ENCODE measurements at regions not wholly inside any gene's neighbourhood (a gene's known extent, or its start where the extent isn't known, plus 50 kb on each side); places are given as distances from the start of the nearest gene placed in this dataset.
"Not testable (repeated sequence)": the region's sequence is repeated elsewhere in the genome, so short reads cannot be mapped to it uniquely, and the experiment has no call there.

GRCh38 chr7:153217032-153217431 lies 457.5 kb downstream of the ACTR3B start:
- DNase-seq (ENCODE audit: low spot score), result no peak

GRCh38 chr7:153224890-153225289 lies 465.3 kb downstream of the ACTR3B start:
- no peak for DNase-seq (ENCODE audit: low spot score)

GRCh38 chr7:153245136-153245535 lies 485.6 kb downstream of the ACTR3B start:
- DNase-seq (ENCODE audit: low spot score), result not testable (repeated sequence)

GRCh38 chr7:153245809-153246208 lies 486.3 kb downstream of the ACTR3B start:
- DNase-seq (ENCODE audit: low spot score), result no peak

GRCh38 chr7:153247926-153248325 lies 488.4 kb downstream of the ACTR3B start:
- DNase-seq (ENCODE audit: low spot score), result no peak

- DNase-seq (ENCODE audit: low spot score), result no peak
These were observed 499.1 kb downstream of the ACTR3B start for GRCh38 chr7:153258686-153259085.

- no peak for DNase-seq (ENCODE audit: low spot score)
These were observed 516.8 kb downstream of the ACTR3B start for GRCh38 chr7:153276394-153276793.

- DNase-seq (ENCODE audit: low spot score), result no peak
These were observed 527.2 kb downstream of the ACTR3B start for GRCh38 chr7:153286763-153287162.

- no peak for DNase-seq (ENCODE audit: low spot score)
These were observed 530.5 kb downstream of the ACTR3B start for GRCh38 chr7:153290066-153290465.

- no peak for DNase-seq (ENCODE audit: low spot score)
These were observed 537.6 kb downstream of the ACTR3B start for GRCh38 chr7:153297141-153297540.

- no peak for DNase-seq (ENCODE audit: low spot score)
These were observed 542.4 kb downstream of the ACTR3B start for GRCh38 chr7:153301936-153302335.

GRCh38 chr7:153320005-153320404 lies 560.5 kb downstream of the ACTR3B start:
- no peak for DNase-seq (ENCODE audit: low spot score)

- DNase-seq (ENCODE audit: low spot score), result no peak
These were observed 561.1 kb downstream of the ACTR3B start for GRCh38 chr7:153320681-153321080.

GRCh38 chr7:153322991-153323390 lies 563.4 kb downstream of the ACTR3B start:
- no peak for DNase-seq (ENCODE audit: low spot score)

- no peak for DNase-seq (ENCODE audit: low spot score)
These were observed 564.5 kb downstream of the ACTR3B start for GRCh38 chr7:153324094-153324493.

- DNase-seq (ENCODE audit: low spot score), result no peak
These were observed 568.1 kb downstream of the ACTR3B start for GRCh38 chr7:153327683-153328082.

GRCh38 chr7:153331427-153331826 lies 571.9 kb downstream of the ACTR3B start:
- no peak for DNase-seq (ENCODE audit: low spot score)

GRCh38 chr7:153354071-153354470 lies 594.5 kb downstream of the ACTR3B start:
- DNase-seq (ENCODE audit: low spot score), result no peak

- no peak for DNase-seq (ENCODE audit: low spot score)
These were observed 610.5 kb downstream of the ACTR3B start for GRCh38 chr7:153370092-153370491.

GRCh38 chr7:153380636-153381035 lies 621.1 kb downstream of the ACTR3B start:
- no peak for DNase-seq (ENCODE audit: low spot score)

- peak; percentile 42 for DNase-seq (ENCODE audit: low spot score)
These were observed 621.9 kb downstream of the ACTR3B start for GRCh38 chr7:153381275-153382040.

- no peak for DNase-seq (ENCODE audit: low spot score)
These were observed 623.1 kb downstream of the ACTR3B start for GRCh38 chr7:153382641-153383101.

GRCh38 chr7:153383781-153384180 lies 624.2 kb downstream of the ACTR3B start:
- no peak for DNase-seq (ENCODE audit: low spot score)

GRCh38 chr7:153385502-153385901 lies 626.0 kb downstream of the ACTR3B start:
- no peak for DNase-seq (ENCODE audit: low spot score)
